ENCODE measurements at regions not wholly inside any gene's neighbourhood (a gene's known extent, or its start where the extent isn't known, plus 50 kb on each side); places are given as distances from the start of the nearest gene placed in this dataset.

- H3K4ac ChIP-seq (ENCODE audit: low read depth, low read length), result no peak overlapping the region
- H3K4me1 ChIP-seq (ENCODE audit: control insufficient read depth, low read depth, low read length), result no peaks in the 10 kb centered on the region
- H3K36me3 ChIP-seq (ENCODE audit: control insufficient read depth, insufficient read depth, low read length), result no peaks in the 10 kb centered on the region
- H2BK120ac ChIP-seq (ENCODE audit: low read depth, low read length), result no peak overlapping the region
- H3K79me2 ChIP-seq (ENCODE audit: control insufficient read depth, insufficient read depth, low read length), result no peaks in the 10 kb centered on the region
- no peak overlapping the region for H2BK5ac ChIP-seq (ENCODE audit: low read length)
- H3K4me3 ChIP-seq (ENCODE audit: low read length), result no peak overlapping the region
- H3K27ac ChIP-seq (ENCODE audit: low read depth, low read length), result no peak overlapping the region
- H3K56ac ChIP-seq (ENCODE audit: low read length), result no peak overlapping the region
- H2BK15ac ChIP-seq (replicated peaks; ENCODE audit: low read depth), result no peak overlapping the region
- 100% methylated on average over 2 of the region's 10 CpGs for WGBS (ENCODE audit: extremely low coverage, insufficient coverage, low lambda C conversion rate)
- no peak for DNase-seq
- no peaks in the 10 kb centered on the region for H3K27me3 ChIP-seq (ENCODE audit: insufficient read depth, low read length, poor library complexity)
- no peak overlapping the region for H3K23ac ChIP-seq (ENCODE audit: low read length)
- H3K4me2 ChIP-seq (ENCODE audit: low read length), result no peak overlapping the region
- H2AK5ac ChIP-seq (ENCODE audit: low read length), result no peak overlapping the region
- H3K79me1 ChIP-seq (ENCODE audit: low read length), result no peaks in the 10 kb centered on the region
- H3K18ac ChIP-seq (ENCODE audit: low read length), result no peak overlapping the region
- H4K5ac ChIP-seq (ENCODE audit: low read length), result no peak overlapping the region
- H4K8ac ChIP-seq (ENCODE audit: low read depth, low read length), result no peak overlapping the region
- H3K9ac ChIP-seq (ENCODE audit: low read length), result no peak overlapping the region
Observed at GRCh38 chr15:95647531-95648277, 682.8 kb upstream of the NR2F2 start.

DNA sequence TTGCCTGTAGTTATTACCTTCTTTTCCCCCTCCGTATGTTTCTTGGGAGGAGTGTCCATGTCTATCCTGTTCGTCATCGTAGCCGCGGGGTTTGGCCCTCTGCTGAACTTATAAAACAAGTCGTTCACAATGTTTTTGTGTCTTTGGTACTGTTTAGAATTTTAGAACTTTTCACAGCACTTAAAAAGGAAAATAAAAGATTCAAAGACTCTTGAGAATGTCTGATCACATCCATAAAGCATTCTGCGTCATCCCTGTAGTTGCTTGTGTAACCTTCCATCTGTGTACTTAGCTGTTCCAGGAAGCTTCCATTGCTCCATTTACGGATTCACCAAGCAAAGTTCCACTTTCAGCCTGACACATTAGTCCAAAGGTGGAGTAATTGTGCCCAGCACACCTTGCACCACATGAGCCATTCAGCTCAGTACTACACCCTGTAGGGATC is 677.1 kb upstream of the NR2F2 start:
- Histone ChIP-seq H3K4me2 (ENCODE audit: low read length) (no peak overlapping the region), H3K79me2 (ENCODE audit: control insufficient read depth, insufficient read depth, low read length) (no peaks in the 10 kb centered on the region), H2BK15ac (replicated peaks; ENCODE audit: low read depth) (no peak overlapping the region), H2BK5ac (ENCODE audit: low read length) (no peak overlapping the region), H2AK5ac (ENCODE audit: low read length) (no peak overlapping the region), H3K56ac (ENCODE audit: low read length) (no peak overlapping the region), H4K5ac (ENCODE audit: low read length) (no peak overlapping the region), H3K9ac (ENCODE audit: low read length) (no peak overlapping the region), H3K23ac (ENCODE audit: low read length) (no peak overlapping the region), H3K79me1 (ENCODE audit: low read length) (no peaks in the 10 kb centered on the region), H2BK120ac (ENCODE audit: low read depth, low read length) (no peak overlapping the region), H3K18ac (ENCODE audit: low read length) (no peak overlapping the region), H3K27ac (ENCODE audit: low read depth, low read length) (no peak overlapping the region), H4K8ac (ENCODE audit: low read depth, low read length) (no peak overlapping the region), H3K36me3 (ENCODE audit: control insufficient read depth, insufficient read depth, low read length) (no peaks in the 10 kb centered on the region), H3K4me3 (ENCODE audit: low read length) (no peak overlapping the region), H3K4ac (ENCODE audit: low read depth, low read length) (no peak overlapping the region), H3K27me3 (ENCODE audit: insufficient read depth, low read length, poor library complexity) (no peaks in the 10 kb centered on the region), H3K4me1 (ENCODE audit: control insufficient read depth, low read depth, low read length) (no peaks in the 10 kb centered on the region)
- DNase-seq, result no peak
- WGBS (ENCODE audit: extremely low coverage, insufficient coverage, low lambda C conversion rate), result no CpG with 5 or more reads among the region's 8 CpGs

GRCh38 chr15:95655089-95655607 is 675.4 kb upstream of the NR2F2 start:
- Histone ChIP-seq H3K27ac (ENCODE audit: low read depth, low read length) (no peak overlapping the region), H3K79me2 (ENCODE audit: control insufficient read depth, insufficient read depth, low read length) (no peaks in the 10 kb centered on the region), H3K4ac (ENCODE audit: low read depth, low read length) (no peak overlapping the region), H3K36me3 (ENCODE audit: control insufficient read depth, insufficient read depth, low read length) (no peaks in the 10 kb centered on the region), H3K4me2 (ENCODE audit: low read length) (no peak overlapping the region), H2BK5ac (ENCODE audit: low read length) (no peak overlapping the region), H3K27me3 (ENCODE audit: insufficient read depth, low read length, poor library complexity) (no peaks in the 10 kb centered on the region), H4K8ac (ENCODE audit: low read depth, low read length) (no peak overlapping the region), H3K9ac (ENCODE audit: low read length) (no peak overlapping the region), H2AK5ac (ENCODE audit: low read length) (no peak overlapping the region), H4K5ac (ENCODE audit: low read length) (no peak overlapping the region), H3K56ac (ENCODE audit: low read length) (no peak overlapping the region), H3K18ac (ENCODE audit: low read length) (no peak overlapping the region), H3K79me1 (ENCODE audit: low read length) (no peaks in the 10 kb centered on the region), H3K4me3 (ENCODE audit: low read length) (no peak overlapping the region), H2BK15ac (replicated peaks; ENCODE audit: low read depth) (no peak overlapping the region), H3K4me1 (ENCODE audit: control insufficient read depth, low read depth, low read length) (no peaks in the 10 kb centered on the region), H3K23ac (ENCODE audit: low read length) (no peak overlapping the region), H2BK120ac (ENCODE audit: low read depth, low read length) (no peak overlapping the region)
- no CpG with 5 or more reads among the region's 4 CpGs for WGBS (ENCODE audit: extremely low coverage, insufficient coverage, low lambda C conversion rate)
- DNase-seq, result no peak

- Histone ChIP-seq H4K5ac (ENCODE audit: low read length) (no peak overlapping the region), H3K23ac (ENCODE audit: low read length) (no peak overlapping the region), H3K18ac (ENCODE audit: low read length) (no peak overlapping the region), H2BK5ac (ENCODE audit: low read length) (no peak overlapping the region), H3K27ac (ENCODE audit: low read depth, low read length) (no peak overlapping the region), H3K4me1 (ENCODE audit: control insufficient read depth, low read depth, low read length) (no peaks in the 10 kb centered on the region), H2BK15ac (replicated peaks; ENCODE audit: low read depth) (no peak overlapping the region), H3K4ac (ENCODE audit: low read depth, low read length) (no peak overlapping the region), H3K9ac (ENCODE audit: low read length) (no peak overlapping the region), H3K79me1 (ENCODE audit: low read length) (no peaks in the 10 kb centered on the region), H3K27me3 (ENCODE audit: insufficient read depth, low read length, poor library complexity) (no peaks in the 10 kb centered on the region), H3K56ac (ENCODE audit: low read length) (no peak overlapping the region), H2AK5ac (ENCODE audit: low read length) (no peak overlapping the region), H3K79me2 (ENCODE audit: control insufficient read depth, insufficient read depth, low read length) (no peaks in the 10 kb centered on the region), H3K36me3 (ENCODE audit: control insufficient read depth, insufficient read depth, low read length) (no peaks in the 10 kb centered on the region), H3K4me2 (ENCODE audit: low read length) (no peak overlapping the region), H3K4me3 (ENCODE audit: low read length) (no peak overlapping the region), H4K8ac (ENCODE audit: low read depth, low read length) (no peak overlapping the region), H2BK120ac (ENCODE audit: low read depth, low read length) (no peak overlapping the region)
- no CpG with 5 or more reads among the region's 2 CpGs for WGBS (ENCODE audit: extremely low coverage, insufficient coverage, low lambda C conversion rate)
- no peak for DNase-seq
Observed at GRCh38 chr15:95656595-95656994, 673.9 kb upstream of the NR2F2 start.

DNA sequence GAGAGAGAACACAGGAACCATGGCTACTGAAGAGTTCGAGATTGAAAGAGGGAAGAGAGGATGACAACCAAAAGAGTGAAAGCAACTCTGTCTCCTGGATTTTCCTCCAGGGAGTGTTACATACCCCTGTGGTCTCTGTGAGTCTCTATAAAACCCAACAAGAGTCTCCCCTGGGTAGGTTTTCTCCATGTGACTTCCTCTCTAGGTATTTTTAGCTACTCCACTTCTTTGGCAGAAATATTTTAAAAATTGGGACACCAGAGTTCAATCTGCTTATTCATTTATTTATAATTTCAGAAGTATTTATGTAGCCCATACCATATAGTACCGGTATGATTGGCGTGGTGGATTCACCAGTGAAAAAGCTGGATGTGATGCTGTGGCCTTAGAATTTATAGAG is 671.7 kb upstream of the NR2F2 start:
- H4K5ac ChIP-seq (ENCODE audit: low read length), result no peak overlapping the region
- no peak overlapping the region for H3K4me3 ChIP-seq (ENCODE audit: low read length)
- H3K4ac ChIP-seq (ENCODE audit: low read depth, low read length), result no peak overlapping the region
- H2AK5ac ChIP-seq (ENCODE audit: low read length), result no peak overlapping the region
- no peaks in the 10 kb centered on the region for H3K27me3 ChIP-seq (ENCODE audit: insufficient read depth, low read length, poor library complexity)
- no peak overlapping the region for H2BK120ac ChIP-seq (ENCODE audit: low read depth, low read length)
- H3K79me2 ChIP-seq (ENCODE audit: control insufficient read depth, insufficient read depth, low read length), result no peaks in the 10 kb centered on the region
- H3K9ac ChIP-seq (ENCODE audit: low read length), result no peak overlapping the region
- no peak overlapping the region for H3K27ac ChIP-seq (ENCODE audit: low read depth, low read length)
- no peak overlapping the region for H4K8ac ChIP-seq (ENCODE audit: low read depth, low read length)
- H2BK15ac ChIP-seq (replicated peaks; ENCODE audit: low read depth), result no peak overlapping the region
- no peaks in the 10 kb centered on the region for H3K79me1 ChIP-seq (ENCODE audit: low read length)
- H3K4me2 ChIP-seq (ENCODE audit: low read length), result no peak overlapping the region
- WGBS (ENCODE audit: extremely low coverage, insufficient coverage, low lambda C conversion rate), result no CpG with 5 or more reads among the region's 3 CpGs
- no peak overlapping the region for H2BK5ac ChIP-seq (ENCODE audit: low read length)
- no peak overlapping the region for H3K56ac ChIP-seq (ENCODE audit: low read length)
- no peak for DNase-seq
- H3K36me3 ChIP-seq (ENCODE audit: control insufficient read depth, insufficient read depth, low read length), result no peaks in the 10 kb centered on the region
- no peak overlapping the region for H3K23ac ChIP-seq (ENCODE audit: low read length)
- no peak overlapping the region for H3K18ac ChIP-seq (ENCODE audit: low read length)
- no peaks in the 10 kb centered on the region for H3K4me1 ChIP-seq (ENCODE audit: control insufficient read depth, low read depth, low read length)

DNA sequence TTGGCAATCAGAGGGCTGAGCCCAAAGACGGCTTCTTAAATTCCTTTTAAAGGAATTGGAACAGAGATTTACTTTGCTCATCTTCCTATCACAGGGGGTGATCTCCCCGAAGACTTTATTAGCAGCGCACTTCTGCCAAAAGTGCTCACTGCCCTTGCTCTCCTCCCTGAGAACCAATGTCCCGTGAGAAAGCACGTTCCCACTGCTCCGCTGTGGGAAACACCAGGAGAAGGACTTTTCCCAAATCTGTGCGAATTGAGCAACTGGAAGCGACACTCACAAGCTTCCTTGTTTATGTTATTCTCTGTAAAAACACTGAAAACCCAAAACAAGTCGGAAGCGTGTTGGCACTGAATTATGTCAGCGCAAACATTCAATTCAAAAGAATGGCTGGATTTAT is 670.8 kb upstream of the NR2F2 start:
- no peak overlapping the region for H3K27ac ChIP-seq (ENCODE audit: low read depth, low read length)
- H3K79me1 ChIP-seq (ENCODE audit: low read length), result no peaks in the 10 kb centered on the region
- H3K4ac ChIP-seq (ENCODE audit: low read depth, low read length), result no peak overlapping the region
- H2BK5ac ChIP-seq (ENCODE audit: low read length), result no peak overlapping the region
- H4K8ac ChIP-seq (ENCODE audit: low read depth, low read length), result no peak overlapping the region
- H2BK15ac ChIP-seq (replicated peaks; ENCODE audit: low read depth), result no peak overlapping the region
- no peak overlapping the region for H2AK5ac ChIP-seq (ENCODE audit: low read length)
- no peak overlapping the region for H3K4me2 ChIP-seq (ENCODE audit: low read length)
- H3K27me3 ChIP-seq (ENCODE audit: insufficient read depth, low read length, poor library complexity), result no peaks in the 10 kb centered on the region
- H3K4me3 ChIP-seq (ENCODE audit: low read length), result no peak overlapping the region
- H3K9ac ChIP-seq (ENCODE audit: low read length), result no peak overlapping the region
- no peaks in the 10 kb centered on the region for H3K4me1 ChIP-seq (ENCODE audit: control insufficient read depth, low read depth, low read length)
- no peak overlapping the region for H3K56ac ChIP-seq (ENCODE audit: low read length)
- H3K36me3 ChIP-seq (ENCODE audit: control insufficient read depth, insufficient read depth, low read length), result no peaks in the 10 kb centered on the region
- H4K5ac ChIP-seq (ENCODE audit: low read length), result no peak overlapping the region
- DNase-seq, result no peak
- no peak overlapping the region for H3K18ac ChIP-seq (ENCODE audit: low read length)
- WGBS (ENCODE audit: extremely low coverage, insufficient coverage, low lambda C conversion rate), result no CpG with 5 or more reads among the region's 11 CpGs
- H3K23ac ChIP-seq (ENCODE audit: low read length), result no peak overlapping the region
- H3K79me2 ChIP-seq (ENCODE audit: control insufficient read depth, insufficient read depth, low read length), result no peaks in the 10 kb centered on the region
- no peak overlapping the region for H2BK120ac ChIP-seq (ENCODE audit: low read depth, low read length)
